ENCODE measurements at regions not wholly inside any gene's neighbourhood (a gene's known extent, or its start where the extent isn't known, plus 50 kb on each side); places are given as distances from the start of the nearest gene placed in this dataset.
"Not testable (repeated sequence)": the region's sequence is repeated elsewhere in the genome, so short reads cannot be mapped to it uniquely, and the experiment has no call there.

DNA sequence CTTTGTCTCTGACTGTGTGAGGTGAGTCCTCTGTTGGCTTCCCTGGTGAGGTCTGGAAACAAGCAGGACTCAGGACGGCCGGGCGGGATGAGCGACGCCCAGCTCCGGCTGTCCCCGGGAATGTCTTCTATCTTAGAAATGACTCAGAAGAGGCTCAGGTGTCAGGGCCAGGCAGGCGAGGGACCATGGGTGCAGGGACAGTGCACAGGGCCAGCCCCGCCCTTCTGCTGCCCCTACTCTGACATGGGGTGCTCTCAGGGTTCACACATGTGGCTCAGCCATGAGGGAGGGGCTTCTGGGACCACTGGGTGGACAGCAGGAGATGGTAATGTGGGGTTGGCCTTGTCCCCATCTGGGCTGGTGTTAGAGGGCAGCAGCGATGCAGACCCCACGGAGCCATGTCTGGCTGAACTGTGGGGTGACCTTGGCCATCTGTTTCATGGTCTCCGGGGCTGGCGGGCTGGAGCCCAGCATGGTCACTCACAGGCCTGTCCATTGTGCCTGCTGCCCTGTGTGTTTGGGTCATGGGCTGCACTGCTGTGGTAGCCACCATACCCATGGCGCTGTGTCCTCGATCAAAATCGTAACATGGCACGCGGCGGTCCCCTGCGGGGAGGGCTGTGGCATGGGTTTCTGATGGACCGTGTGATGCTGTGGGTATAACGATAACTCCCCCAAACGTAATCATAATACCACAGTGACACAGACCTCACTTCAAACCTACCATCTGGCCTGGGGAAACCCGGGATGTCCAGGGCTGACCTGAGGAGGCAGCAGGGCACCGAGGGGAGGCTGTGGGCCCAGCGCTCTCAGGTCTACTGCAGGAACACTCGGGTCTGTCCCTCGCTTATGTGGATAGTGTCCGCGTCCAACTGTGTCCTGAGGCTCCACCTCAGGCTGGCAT, 368.8 kb downstream of the TMEM121 start:
- H3K4me3 Mint-ChIP-seq = no peak overlapping the region
- TF ChIP-seq, protein P1, sequence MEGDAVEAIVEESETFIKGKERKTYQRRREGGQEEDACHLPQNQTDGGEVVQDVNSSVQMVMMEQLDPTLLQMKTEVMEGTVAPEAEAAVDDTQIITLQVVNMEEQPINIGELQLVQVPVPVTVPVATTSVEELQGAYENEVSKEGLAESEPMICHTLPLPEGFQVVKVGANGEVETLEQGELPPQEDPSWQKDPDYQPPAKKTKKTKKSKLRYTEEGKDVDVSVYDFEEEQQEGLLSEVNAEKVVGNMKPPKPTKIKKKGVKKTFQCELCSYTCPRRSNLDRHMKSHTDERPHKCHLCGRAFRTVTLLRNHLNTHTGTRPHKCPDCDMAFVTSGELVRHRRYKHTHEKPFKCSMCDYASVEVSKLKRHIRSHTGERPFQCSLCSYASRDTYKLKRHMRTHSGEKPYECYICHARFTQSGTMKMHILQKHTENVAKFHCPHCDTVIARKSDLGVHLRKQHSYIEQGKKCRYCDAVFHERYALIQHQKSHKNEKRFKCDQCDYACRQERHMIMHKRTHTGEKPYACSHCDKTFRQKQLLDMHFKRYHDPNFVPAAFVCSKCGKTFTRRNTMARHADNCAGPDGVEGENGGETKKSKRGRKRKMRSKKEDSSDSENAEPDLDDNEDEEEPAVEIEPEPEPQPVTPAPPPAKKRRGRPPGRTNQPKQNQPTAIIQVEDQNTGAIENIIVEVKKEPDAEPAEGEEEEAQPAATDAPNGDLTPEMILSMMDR (IDR thresholded peaks at IDR 0.05) = no peak
- no peaks in the 10 kb centered on the region for H3K4me1 Mint-ChIP-seq
- H3K9me3 Mint-ChIP-seq = peaks cover 78% of the 10 kb centered on the region
- no peak for DNase-seq
- no peak overlapping the region for H3K27ac Mint-ChIP-seq
- no peaks in the 10 kb centered on the region for H3K36me3 Mint-ChIP-seq (ENCODE audit: low read depth)
- H3K27me3 Mint-ChIP-seq (ENCODE audit: low read depth, poor library complexity) = no peaks in the 10 kb centered on the region

GRCh38 chr14:105896206-105896605, 369.8 kb downstream of the TMEM121 start:
- H3K4me3 Mint-ChIP-seq; H3K4me1 Mint-ChIP-seq; H3K27ac Mint-ChIP-seq; DNase-seq; H3K27me3 Mint-ChIP-seq (ENCODE audit: low read depth, poor library complexity); H3K36me3 Mint-ChIP-seq (ENCODE audit: low read depth): not testable (repeated sequence)
- peaks cover 77% of the 10 kb centered on the region for H3K9me3 Mint-ChIP-seq

GRCh38 chr14:105896961-105897724, 370.8 kb downstream of the TMEM121 start:
- H3K36me3 Mint-ChIP-seq (ENCODE audit: low read depth); H3K4me3 Mint-ChIP-seq; H3K27me3 Mint-ChIP-seq (ENCODE audit: low read depth, poor library complexity); H3K27ac Mint-ChIP-seq; DNase-seq; H3K4me1 Mint-ChIP-seq: not testable (repeated sequence)
- H3K9me3 Mint-ChIP-seq = peaks cover 72% of the 10 kb centered on the region

DNA sequence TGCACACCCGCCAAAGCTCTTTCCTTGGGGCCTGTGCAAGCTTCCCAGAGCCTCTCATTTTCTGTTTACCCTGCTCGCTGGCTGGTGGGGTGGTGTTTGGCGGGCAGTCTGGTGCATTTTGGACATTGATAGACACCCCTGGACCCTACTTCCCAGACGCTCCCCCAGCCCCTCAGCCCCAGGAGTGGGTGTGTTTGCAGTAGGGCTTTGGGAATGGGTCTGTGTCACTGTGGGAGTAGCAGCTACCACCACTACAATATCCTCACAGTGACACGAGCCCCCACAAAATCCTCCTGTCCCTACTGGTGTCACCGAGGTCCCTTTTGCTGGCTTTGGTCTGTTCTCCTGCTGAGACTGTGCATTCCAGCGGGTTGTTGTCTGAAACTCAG, 371.3 kb downstream of the TMEM121 start:
- no peak for DNase-seq
- no peak overlapping the region for H3K27ac Mint-ChIP-seq
- H3K9me3 Mint-ChIP-seq = peaks cover 73% of the 10 kb centered on the region

GRCh38 chr14:105898482-105899010, 372.2 kb downstream of the TMEM121 start:
- Mint-ChIP-seq H3K36me3 (ENCODE audit: low read depth) (no peaks in the 10 kb centered on the region), H3K4me3 (no peak overlapping the region), H3K4me1 (no peaks in the 10 kb centered on the region), H3K9me3 (peaks cover 75% of the 10 kb centered on the region), H3K27ac (no peak overlapping the region), H3K27me3 (ENCODE audit: low read depth, poor library complexity) (no peaks in the 10 kb centered on the region)
- TF ChIP-seq, protein P1 (IDR thresholded peaks at IDR 0.05) = no peak
- no peak for DNase-seq

More for the DNA sequence above, 371.3 kb downstream of the TMEM121 start:
- Mint-ChIP-seq H3K36me3 (ENCODE audit: low read depth) (no peaks in the 10 kb centered on the region), H3K27me3 (ENCODE audit: low read depth, poor library complexity) (no peaks in the 10 kb centered on the region), H3K4me1 (no peaks in the 10 kb centered on the region), H3K4me3 (no peak overlapping the region)
- TF ChIP-seq, protein P1 (IDR thresholded peaks at IDR 0.05) = no peak

DNA sequence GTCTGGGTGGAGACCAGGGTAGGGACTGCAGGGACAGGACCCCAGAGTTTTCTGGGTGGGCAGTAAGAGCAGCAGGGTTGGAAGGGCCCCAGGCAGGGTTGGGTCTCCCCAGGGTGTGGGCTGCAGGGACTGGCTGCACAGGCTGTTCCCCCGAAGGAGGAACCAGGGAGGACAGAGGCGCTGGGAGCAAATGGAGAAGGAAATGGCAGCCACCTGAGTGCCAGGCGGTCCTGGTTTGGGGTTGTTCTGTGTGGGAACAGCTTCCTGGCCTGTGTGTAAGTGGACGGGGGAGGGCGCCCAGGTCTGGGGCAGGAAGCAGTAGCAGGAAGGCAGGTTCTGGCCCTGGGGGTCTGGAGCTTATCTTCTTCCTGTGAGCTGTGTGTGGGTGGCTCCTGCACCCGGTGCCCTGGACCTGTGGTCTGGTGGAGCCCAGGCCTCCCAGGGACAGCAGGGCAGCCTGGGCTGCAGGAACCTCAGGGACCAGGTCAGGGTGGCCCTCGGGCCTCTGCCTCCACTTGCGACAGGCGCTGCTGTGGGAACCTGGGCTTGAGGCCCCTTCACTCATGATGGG, 372.8 kb downstream of the TMEM121 start:
- Mint-ChIP-seq H3K4me1 (no peaks in the 10 kb centered on the region), H3K36me3 (ENCODE audit: low read depth) (no peaks in the 10 kb centered on the region), H3K9me3 (peaks cover 75% of the 10 kb centered on the region), H3K27ac (no peak overlapping the region), H3K4me3 (no peak overlapping the region), H3K27me3 (ENCODE audit: low read depth, poor library complexity) (no peaks in the 10 kb centered on the region)
- TF ChIP-seq, protein P1 (IDR thresholded peaks at IDR 0.05) = no peak
- no peak for DNase-seq
